Left renal cortex interstitium (tissue), 4 donors: ENCODE measurements at regions not wholly inside any gene's neighbourhood (a gene's known extent, or its start where the extent isn't known, plus 50 kb on each side); places are given as distances from the start of the nearest gene placed in this dataset.

Experiments
- DNase-seq, 4 donors: peaks; one replicate each; pipeline ENCODE4 v3.0.0-alpha.2; 2013; ENCODE audit warnings: low read depth in 4 of 4, low spot score in 2 of 4, missing footprints in 1 of 4

DNA sequence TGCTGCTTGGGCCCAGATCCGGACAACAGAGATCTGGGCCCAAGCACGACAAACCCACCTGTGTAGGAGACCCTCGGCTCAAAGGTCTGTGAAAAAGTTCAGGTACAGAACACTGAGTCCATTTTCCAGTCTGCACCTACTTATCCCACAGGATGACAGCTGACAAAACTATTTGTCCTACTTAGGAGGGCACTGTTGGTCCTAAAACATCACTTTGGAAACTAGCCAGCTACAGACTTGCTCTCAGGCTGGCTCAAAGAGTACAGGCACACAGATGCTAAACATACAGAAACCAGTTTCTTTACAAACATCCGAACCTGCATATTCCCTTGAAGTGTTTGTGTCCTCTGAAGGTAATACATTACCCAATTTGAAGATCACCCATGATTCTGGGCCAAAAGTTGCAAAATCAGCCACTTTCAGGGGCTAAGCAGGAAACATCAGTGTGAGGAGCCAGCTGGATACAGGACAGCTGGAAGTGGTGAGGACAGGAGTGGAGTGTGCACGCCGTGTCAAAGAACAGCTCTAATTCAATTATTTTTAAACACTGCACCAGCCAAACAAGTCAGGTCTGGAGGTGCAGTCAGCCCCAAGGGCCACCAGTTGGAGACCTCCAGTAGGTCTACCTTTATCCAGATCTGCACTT is 88.5 kb downstream of the NOC3L start:
- no peak for DNase-seq

GRCh38 chr10:94276140-94276539 is 86.6 kb downstream of the NOC3L start:
- no peak for DNase-seq

DNA sequence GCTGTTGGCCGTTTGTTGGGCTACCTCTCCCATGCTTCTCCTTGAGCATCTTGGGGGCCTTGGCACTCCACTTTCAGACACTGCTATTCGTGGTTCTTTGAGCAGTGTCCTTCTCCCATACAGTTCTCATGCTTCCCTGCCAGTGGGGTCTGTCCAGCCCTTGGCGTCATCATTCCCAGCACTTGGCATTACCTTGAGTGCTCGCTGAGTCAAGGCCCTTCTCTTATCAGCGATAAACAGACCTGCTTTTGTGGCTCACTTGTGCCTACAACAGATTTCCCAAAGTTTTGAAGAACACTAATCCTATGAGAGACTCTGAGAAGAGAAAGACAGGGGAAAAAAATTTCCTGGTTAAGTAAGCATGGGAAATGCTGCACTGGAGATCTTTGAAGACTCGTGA is 85.3 kb downstream of the NOC3L start:
- no peak for DNase-seq

DNA sequence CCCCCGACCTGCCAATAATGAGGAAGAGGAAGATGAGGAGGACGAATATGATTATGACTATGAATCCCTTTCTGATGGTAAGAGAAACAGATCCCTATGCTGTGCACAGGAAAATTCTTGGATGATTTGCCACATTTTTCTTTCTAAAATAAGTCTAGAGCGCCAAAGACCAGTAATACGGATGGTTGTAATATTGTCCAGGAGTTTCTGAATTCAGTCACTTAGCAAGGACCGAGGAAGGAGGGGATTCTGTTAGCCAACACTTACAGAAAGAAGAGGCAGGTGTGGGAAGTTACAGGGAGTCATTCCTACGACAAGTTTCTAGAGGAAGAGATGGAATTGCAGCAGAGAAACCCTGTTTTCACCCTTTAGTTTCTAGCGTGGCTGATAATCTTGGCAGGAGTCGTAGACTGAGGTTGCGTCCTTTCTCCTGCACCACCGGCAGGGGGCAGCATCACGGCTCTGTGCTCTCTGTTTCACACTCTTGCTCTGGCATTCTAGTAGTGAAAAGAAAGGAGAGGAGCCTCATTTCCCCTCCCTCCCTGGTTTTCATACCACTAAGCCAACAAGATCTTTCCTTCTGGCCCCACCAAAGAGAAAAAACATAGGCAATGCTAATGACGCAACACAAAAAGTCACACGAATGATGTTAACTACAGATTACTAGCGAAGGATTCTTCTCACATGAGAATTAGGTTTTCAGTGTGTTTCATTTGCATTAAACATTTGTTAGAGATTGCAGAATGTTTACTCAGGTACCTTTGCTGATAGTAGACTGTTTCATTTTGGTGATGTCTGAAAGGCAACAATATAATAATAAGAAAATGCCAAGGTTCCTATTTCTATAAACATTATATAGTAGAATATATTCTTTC is 82.7 kb downstream of the NOC3L start:
- no peak for DNase-seq

- no peak for DNase-seq
These were observed 81.1 kb downstream of the NOC3L start for GRCh38 chr10:94281654-94282053.

- DNase-seq, result no peak
These were observed 80.4 kb downstream of the NOC3L start for GRCh38 chr10:94282369-94282768.
